Astrocyte of the cerebellum (primary cell): ENCODE measurements at regions not wholly inside any gene's neighbourhood (a gene's known extent, or its start where the extent isn't known, plus 50 kb on each side); places are given as distances from the start of the nearest gene placed in this dataset.

Source experiments
- DNase-seq: peaks from one replicate; pipeline ENCODE4 v3.0.0-alpha.2; 2011; ENCODE audit warnings: low read depth
- H3K4me3 ChIP-seq: 2 replicates; pipeline ENCODE4 v1.5.1; 2011; ENCODE audit warnings: mild to moderate bottlenecking, low read depth, low read length, moderate library complexity
- CTCF ChIP-seq: IDR thresholded peaks from 2 replicates; pipeline ENCODE4 v1.5.1; 2012; ENCODE audit warnings: low read length, low read depth, moderate library complexity, mild to moderate bottlenecking; ENCODE audit errors: missing control alignments
- in situ Hi-C: cut with HindIII; loops from 2 replicates; pipeline ENCODE4 v1.10.0; 2017; ENCODE audit warnings: low sequenced_read_pairs

GRCh38 chr4:84336964-84337705, 162.0 kb downstream of the NKX6-1 start:
- H3K4me3 ChIP-seq: no peak overlapping the region
- no peak for TF ChIP-seq CTCF
- in situ Hi-C loops: no loop called here
- DNase-seq: no peak

GRCh38 chr4:84327526-84327925, 171.6 kb downstream of the NKX6-1 start:
- no peak overlapping the region for H3K4me3 ChIP-seq
- DNase-seq: no peak
- no peak for TF ChIP-seq CTCF
- in situ Hi-C loops: no loop called here

- H3K4me3 ChIP-seq: no peak overlapping the region
- no peak for DNase-seq
- in situ Hi-C loops: no loop called here
- no peak for TF ChIP-seq CTCF
Observed at GRCh38 chr4:84325625-84326024, 173.5 kb downstream of the NKX6-1 start.

GRCh38 chr4:84324303-84325245, 174.5 kb downstream of the NKX6-1 start:
- no peak for DNase-seq
- TF ChIP-seq CTCF: no peak
- in situ Hi-C loops: no loop called here
- no peak overlapping the region for H3K4me3 ChIP-seq

- no peak overlapping the region for H3K4me3 ChIP-seq
- no peak for DNase-seq
- TF ChIP-seq CTCF: no peak
- in situ Hi-C loops: no loop called here
Observed at GRCh38 chr4:84319124-84319523, 180.0 kb downstream of the NKX6-1 start.

GRCh38 chr4:84317513-84317912, 181.6 kb downstream of the NKX6-1 start:
- no peak overlapping the region for H3K4me3 ChIP-seq
- in situ Hi-C loops: no loop called here
- no peak for DNase-seq
- no peak for TF ChIP-seq CTCF
